GM12875 (cell line): ENCODE measurements at regions not wholly inside any gene's neighbourhood (a gene's known extent, or its start where the extent isn't known, plus 50 kb on each side); places are given as distances from the start of the nearest gene placed in this dataset.
"Not testable (repeated sequence)": the region's sequence is repeated elsewhere in the genome, so short reads cannot be mapped to it uniquely, and the experiment has no call there.

ENCODE experiments used
- H3K4me3 ChIP-seq: one replicate; pipeline ENCODE4 v1.5.1; 2011; ENCODE audit warnings: low read depth, low read length, control low read depth
- CTCF ChIP-seq: IDR thresholded peaks from 2 replicates; pipeline ENCODE4 v1.5.1; 2011; ENCODE audit warnings: low read depth, mild to moderate bottlenecking, control low read depth, inconsistent platforms, low read length, moderate library complexity, borderline replicate concordance; ENCODE audit not compliant: insufficient read depth

DNA sequence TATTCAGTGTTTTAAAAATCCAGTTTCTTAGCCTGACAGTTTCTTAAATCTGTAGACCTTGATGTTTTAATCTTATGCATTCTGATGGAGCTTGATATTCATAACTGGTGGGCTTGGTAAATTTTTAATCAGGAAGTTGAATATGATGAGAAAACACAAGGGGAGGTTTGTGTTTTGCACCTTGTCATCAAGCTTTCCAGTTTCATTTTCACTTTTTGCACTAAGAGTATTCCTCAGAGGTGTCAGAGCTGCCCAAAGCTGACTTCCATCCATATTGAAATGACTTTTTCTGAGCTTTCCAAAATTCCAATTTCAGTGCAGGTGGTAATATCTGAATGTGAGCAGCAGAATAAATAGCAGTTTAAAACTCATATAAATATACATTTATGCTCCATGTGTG is 555.0 kb upstream of the RBFOX1 start:
- no peak overlapping the region for H3K4me3 ChIP-seq
- TF ChIP-seq CTCF = no peak

DNA sequence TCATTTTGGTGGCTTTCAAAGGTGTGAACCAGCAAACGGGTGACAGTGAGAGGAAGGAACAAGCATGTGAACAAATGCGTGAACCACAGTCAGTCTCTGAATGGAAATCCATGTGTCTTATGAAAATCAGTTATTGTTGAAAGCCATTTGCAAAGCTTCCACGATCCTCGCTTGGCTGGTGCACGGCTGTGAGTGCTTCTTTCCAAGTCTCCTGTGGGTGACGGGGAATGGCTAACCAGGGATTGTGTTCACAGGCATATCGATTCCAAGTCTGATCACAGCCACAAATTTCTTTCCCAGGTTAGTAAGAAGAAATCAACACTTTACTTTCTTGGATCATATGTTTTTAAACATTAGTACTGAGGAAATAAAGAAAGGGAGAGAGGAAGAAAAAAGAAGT is 556.9 kb upstream of the RBFOX1 start:
- TF ChIP-seq CTCF = no peak
- no peak overlapping the region for H3K4me3 ChIP-seq

- TF ChIP-seq CTCF = no peak
Measured at GRCh38 chr16:6771956-6772355, 560.7 kb upstream of the RBFOX1 start.

GRCh38 chr16:6753553-6753952 is 579.1 kb upstream of the RBFOX1 start:
- H3K4me3 ChIP-seq = no peak overlapping the region
- TF ChIP-seq CTCF = no peak

More at GRCh38 chr16:6771956-6772355, 560.7 kb upstream of the RBFOX1 start:
- H3K4me3 ChIP-seq = no peak overlapping the region

DNA sequence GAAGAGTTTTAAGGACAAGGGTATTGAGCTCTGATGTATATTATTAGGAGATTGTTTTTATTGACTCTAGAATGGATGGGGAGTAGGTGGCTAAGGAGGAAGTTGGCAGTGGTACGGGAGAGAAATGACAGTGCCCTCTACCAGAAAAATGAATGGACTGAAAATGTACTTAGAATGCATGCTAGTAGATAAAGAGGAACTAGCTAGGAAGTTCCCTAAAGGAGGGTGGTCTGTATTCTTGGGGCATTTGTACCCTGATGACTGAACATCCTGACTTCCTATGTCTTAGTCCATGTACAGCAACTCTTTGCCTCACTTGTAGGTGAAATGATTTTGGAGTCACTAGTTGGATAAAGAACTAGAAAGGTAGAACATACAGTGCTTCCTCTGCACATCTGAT is 581.5 kb upstream of the RBFOX1 start:
- no peak for TF ChIP-seq CTCF
- no peak overlapping the region for H3K4me3 ChIP-seq

DNA sequence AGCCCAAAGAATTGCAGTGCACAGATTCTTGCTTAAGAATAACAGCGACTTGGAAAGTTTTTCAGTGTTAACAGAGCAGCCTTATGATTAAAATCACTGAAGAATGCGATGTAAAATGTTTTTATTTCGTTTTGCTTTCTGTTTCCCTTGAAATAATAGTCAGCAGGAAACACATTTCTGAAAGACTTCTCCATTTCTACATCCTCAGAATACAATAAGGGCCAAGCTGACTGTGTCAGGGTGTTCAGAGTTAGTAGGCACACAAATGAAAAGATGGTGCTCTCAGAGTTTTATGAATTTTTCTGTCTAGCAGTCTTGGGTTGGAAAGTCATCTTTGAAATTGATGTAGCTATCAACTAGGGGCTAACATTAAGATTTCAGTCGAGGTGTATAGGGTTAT is 582.9 kb upstream of the RBFOX1 start:
- no peak for TF ChIP-seq CTCF
- H3K4me3 ChIP-seq = no peak overlapping the region

GRCh38 chr16:6736302-6736701 is 596.3 kb upstream of the RBFOX1 start:
- H3K4me3 ChIP-seq = not testable (repeated sequence)

DNA sequence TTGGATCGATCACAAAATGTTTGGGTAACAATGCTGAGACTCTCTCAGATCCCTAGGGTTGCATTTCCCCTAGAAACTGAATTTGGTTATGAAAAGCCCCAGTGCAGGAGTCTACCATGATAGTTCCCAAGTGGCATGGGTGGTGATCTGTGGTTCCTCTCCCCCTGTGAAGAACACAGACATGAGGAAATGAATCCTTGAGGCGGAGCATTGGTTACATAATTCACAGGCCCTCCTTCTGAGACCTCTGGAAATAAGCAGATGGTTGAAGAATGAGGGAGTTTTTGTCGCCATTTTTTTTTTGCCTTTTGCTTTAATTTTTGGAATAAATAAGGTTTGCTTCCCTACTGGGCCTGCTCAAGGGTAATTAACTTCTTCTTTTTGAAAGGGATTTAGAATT is 597.0 kb upstream of the RBFOX1 start:
- H3K4me3 ChIP-seq = no peak overlapping the region

More for the DNA sequence above, 597.0 kb upstream of the RBFOX1 start:
- no peak for TF ChIP-seq CTCF
